ENCODE measurements at regions not wholly inside any gene's neighbourhood (a gene's known extent, or its start where the extent isn't known, plus 50 kb on each side); places are given as distances from the start of the nearest gene placed in this dataset.

- Histone ChIP-seq H4K8ac (ENCODE audit: low read depth in 2 of 2, low read length in 2 of 2) (no peak overlapping the region), H3K4me1 (ENCODE audit: control insufficient read depth, insufficient read depth, low read length) (no peaks in the 10 kb centered on the region), H3K27me3 (ENCODE audit: control insufficient read depth, insufficient read depth, low read length) (peaks cover 16% of the 10 kb centered on the region), H2AFZ (replicated peaks; ENCODE audit: low read length, poor library complexity) (no peak overlapping the region), H3K56ac (ENCODE audit: extremely low read depth, insufficient read depth, low read length) (no peak overlapping the region), H4K20me1 (ENCODE audit: insufficient read depth, low read length) (no peaks in the 10 kb centered on the region), H3K9me3 (ENCODE audit: control insufficient read depth, insufficient read depth, low read length) (peaks cover 6% of the 10 kb centered on the region), H3K4me3 (ENCODE audit: insufficient read depth, low read depth, low read length) (no peak overlapping the region), H3K27ac (ENCODE audit: insufficient read depth, low read length) (no peak overlapping the region), H3K36me3 (ENCODE audit: control insufficient read depth, insufficient read depth, low read length) (no peaks in the 10 kb centered on the region), H4K5ac (ENCODE audit: low read depth, low read length) (no peak overlapping the region), H4K91ac (ENCODE audit: insufficient read depth, low read depth, low read length) (no peak overlapping the region), H2AK9ac (replicated peaks; ENCODE audit: low read depth, low read length, poor library complexity) (no peak overlapping the region), H2BK15ac (ENCODE audit: low read depth, low read length) (no peak overlapping the region), H2BK5ac (ENCODE audit: low read depth, low read length, poor library complexity, severe bottlenecking) (no peak overlapping the region), H3K23ac (ENCODE audit: low read depth, low read length) (no peak overlapping the region), H3K4ac (ENCODE audit: low read depth, low read length) (no peak overlapping the region), H3K18ac (ENCODE audit: low read depth, low read length) (no peak overlapping the region), H2BK20ac (ENCODE audit: low read depth, low read length) (no peak overlapping the region), H3K14ac (replicated peaks; ENCODE audit: low read depth, low read length) (no peak overlapping the region), H3K9ac (ENCODE audit: low read depth, low read length) (no peak overlapping the region), H2BK120ac (ENCODE audit: low read depth, low read length) (no peak overlapping the region), H3K79me1 (ENCODE audit: low read depth in 1 of 2, low read length in 2 of 2) (no peaks in the 10 kb centered on the region), H3K9me1 (ENCODE audit: insufficient read depth, low read length) (no peaks in the 10 kb centered on the region), H3K4me2 (ENCODE audit: low read depth, low read length) (no peak overlapping the region), H2AK5ac (ENCODE audit: low read depth, low read length) (no peak overlapping the region)
- TF ChIP-seq CHD1 (IDR thresholded peaks at IDR 0.05; ENCODE audit: low read depth, low read length) (no peak), RAD21 (IDR thresholded peaks at IDR 0.05; ENCODE audit: low read length) (no peak), MXI1 (IDR thresholded peaks at IDR 0.05; ENCODE audit: borderline replicate concordance, low read depth, low read length) (no peak), MAFK (IDR thresholded peaks at IDR 0.05; ENCODE audit: low read depth, low read length) (no peak), CEBPB (IDR thresholded peaks at IDR 0.05; ENCODE audit: low read depth, low read length) (no peak), MAZ (IDR thresholded peaks at IDR 0.05; ENCODE audit: borderline replicate concordance, low read depth, low read length) (no peak), RCOR1 (IDR thresholded peaks at IDR 0.05; ENCODE audit: insufficient replicate concordance, low read length) (no peak), ELK1 (IDR thresholded peaks at IDR 0.05; ENCODE audit: borderline replicate concordance, low read depth, low read length) (no peak), FOS (IDR thresholded peaks at IDR 0.05; ENCODE audit: low read depth, low read length) (no peak), USF2 (IDR thresholded peaks at IDR 0.05; ENCODE audit: low read depth, low read length) (no peak), SMC3 (IDR thresholded peaks at IDR 0.05; ENCODE audit: low read depth, low read length) (no peak), POLR2A (IDR thresholded peaks at IDR 0.05; ENCODE audit: low read depth, low read length) (no peak), BHLHE40 (IDR thresholded peaks at IDR 0.05; ENCODE audit: low read depth, low read length) (no peak), RFX5 (IDR thresholded peaks at IDR 0.05; ENCODE audit: low read depth, low read length) (no peak), CTCF (conservative IDR thresholded peaks at IDR 0.05; ENCODE audit: low read depth, low read length) (no peak)
- intact Hi-C loops (cut with micrococcal nuclease): no loop called here
- POLR2A ChIA-PET (ENCODE audit: unreplicated experiment): no interaction called here
- in situ Hi-C loops (cut with MboI; ENCODE audit: low sequenced_read_pairs): no loop called here
- CTCF ChIA-PET: interaction anchor here (0.6 kb wide), 1 partner anchor 25 kb away, joined by 3 read pairs; no protein-coding TSS in a partner anchor
- ATAC-seq (ENCODE audit: low read depth) (no peak), DNase-seq (no peak)
- no TSS peak for BruUV-seq (replicated peaks)
- dilution Hi-C loops (cut with HindIII; ENCODE audit: low sequenced_read_pairs, unreplicated experiment): no loop called here
- WGBS, 2 experiments (ENCODE audit: extremely low coverage in 2 of 2, insufficient read length in 1 of 2): no CpG with 5 or more reads among the region's 3 CpGs
These were observed 74.3 kb upstream of the SLC24A4 start for GRCh38 chr14:92248696-92249095.
